Neural cell (in vitro differentiated cells): ENCODE measurements at regions not wholly inside any gene's neighbourhood (a gene's known extent, or its start where the extent isn't known, plus 50 kb on each side); places are given as distances from the start of the nearest gene placed in this dataset.

Source experiments
- H2AFZ ChIP-seq: fragments of 200-600, 300-800 bp; sonication (generic), shearing (Covaris generic); 2 replicates; pipeline ENCODE4 v1.6.0; 2014; ENCODE audit warnings: low read depth, mild to moderate bottlenecking, antibody characterized with exemption, low read length, moderate library complexity
- H3F3A ChIP-seq: fragments of 200-600 bp; shearing (Covaris generic); 2 replicates; pipeline ENCODE4 v1.6.1; 2016; ENCODE audit warnings: mild to moderate bottlenecking, moderate library complexity, mixed read lengths, antibody characterized with exemption, low read length; ENCODE audit not compliant: insufficient read depth, poor library complexity, severe bottlenecking
- H3K27ac ChIP-seq: fragments of 200-600, 300-800 bp; sonication (generic), shearing (Covaris generic); 2 replicates; pipeline ENCODE4 v1.5.1; 2014; ENCODE audit warnings: mild to moderate bottlenecking, low read length, moderate library complexity
- H3K27me3 ChIP-seq: fragments of 300-800, 200-600 bp; sonication (generic), shearing (Covaris generic); 2 replicates; pipeline ENCODE4 v1.6.0; 2014; ENCODE audit warnings: mild to moderate bottlenecking, low read depth, low read length, moderate library complexity; ENCODE audit not compliant: insufficient read depth
- H3K36me3 ChIP-seq: fragments of 300-800, 200-600 bp; sonication (generic), shearing (Covaris generic); 2 replicates; pipeline ENCODE4 v1.5.1; 2014; ENCODE audit warnings: mild to moderate bottlenecking, antibody characterized with exemption, low read length, moderate library complexity; ENCODE audit not compliant: insufficient read depth
- H3K4me2 ChIP-seq: fragments of 300-800, 200-600 bp; sonication (generic), shearing (Covaris generic); 2 replicates; pipeline ENCODE4 v1.6.0; 2014; ENCODE audit warnings: mild to moderate bottlenecking, low read length
- H3K4me3 ChIP-seq: fragments of 300-800, 200-600 bp; sonication (generic), shearing (Covaris generic); 2 replicates; pipeline ENCODE4 v1.5.1; 2014; ENCODE audit warnings: mild to moderate bottlenecking, low read length, moderate library complexity
- H3K79me2 ChIP-seq: fragments of 200-600 bp; shearing (Covaris generic); replicated peaks from 2 replicates; pipeline ENCODE4 v1.6.0; 2014; ENCODE audit warnings: mild to moderate bottlenecking, low read length, moderate library complexity; ENCODE audit not compliant: insufficient read depth
- H3K9ac ChIP-seq: fragments of 300-800, 200-600 bp; sonication (generic), shearing (Covaris generic); 2 replicates; pipeline ENCODE4 v1.6.1; 2016; ENCODE audit warnings: mild to moderate bottlenecking, low read length, mixed read lengths
- H3K9me2 ChIP-seq: fragments of 200-600 bp; shearing (Covaris generic); 2 replicates; pipeline ENCODE4 v1.6.1; 2016; ENCODE audit warnings: mild to moderate bottlenecking, low read length, mixed read lengths; ENCODE audit not compliant: insufficient read depth
- H3K9me3 ChIP-seq: fragments of 200-600, 300-800 bp; sonication (generic), shearing (Covaris generic); 2 replicates; pipeline ENCODE4 v1.6.1; 2016; ENCODE audit warnings: mild to moderate bottlenecking, mixed run types, low read length, moderate library complexity, mixed read lengths
- H4K20me1 ChIP-seq: fragments of 200-600 bp; shearing (Covaris generic); 2 replicates; pipeline ENCODE4 v1.6.1; 2016; ENCODE audit warnings: mild to moderate bottlenecking, mixed run types; ENCODE audit not compliant: insufficient read depth
- CTCF ChIP-seq: fragments of 450-650 bp; IDR thresholded peaks from 2 replicates; pipeline ENCODE4 v1.5.1; 2014; ENCODE audit warnings: antibody characterized with exemption, mild to moderate bottlenecking, moderate library complexity; ENCODE audit not compliant: poor library complexity, severe bottlenecking
- EP300 ChIP-seq: fragments of 450-650 bp; conservative IDR thresholded peaks from 2 replicates; pipeline ENCODE4 v1.6.1; 2014; ENCODE audit warnings: antibody characterized with exemption, mild to moderate bottlenecking, moderate library complexity; ENCODE audit not compliant: poor library complexity, severe bottlenecking
- EZH2 ChIP-seq: fragments of 200-600, 300-800 bp; shearing (Covaris generic), sonication (generic); IDR thresholded peaks from 2 replicates; pipeline ENCODE4 v1.6.1; 2014; ENCODE audit warnings: antibody characterized with exemption, low read length, borderline replicate concordance, mild to moderate bottlenecking; ENCODE audit not compliant: insufficient read depth, poor library complexity, severe bottlenecking
- MXI1 ChIP-seq: fragments of 450-650 bp; conservative IDR thresholded peaks from 2 replicates; pipeline ENCODE4 v1.6.1; 2014; ENCODE audit warnings: antibody characterized with exemption, mild to moderate bottlenecking; ENCODE audit not compliant: poor library complexity, severe bottlenecking
- POLR2AphosphoS5 ChIP-seq: IDR thresholded peaks from 2 replicates; pipeline ENCODE4 v1.6.1; 2012
- RAD21 ChIP-seq: fragments of 450-650 bp; conservative IDR thresholded peaks from 2 replicates; pipeline ENCODE4 v1.6.1; 2014; ENCODE audit warnings: antibody characterized with exemption, mild to moderate bottlenecking, moderate library complexity
- REST ChIP-seq: IDR thresholded peaks from 2 replicates; pipeline ENCODE4 v1.6.1; 2012; ENCODE audit warnings: borderline replicate concordance
- SMC3 ChIP-seq: fragments of 450-650 bp; conservative IDR thresholded peaks from 2 replicates; pipeline ENCODE4 v1.6.1; 2014; ENCODE audit warnings: antibody characterized with exemption, mild to moderate bottlenecking, moderate library complexity; ENCODE audit not compliant: poor library complexity
- TAF1 ChIP-seq: IDR thresholded peaks from 2 replicates; pipeline ENCODE4 v1.6.1; 2012; ENCODE audit warnings: low read depth

GRCh38 chr4:92163348-92163747 is 140.4 kb upstream of the GRID2 start:
- Histone ChIP-seq H3K27me3 (no peaks in the 10 kb centered on the region), H3K4me2 (no peak overlapping the region)

GRCh38 chr4:92170340-92170739 is 133.4 kb upstream of the GRID2 start:
- Histone ChIP-seq H3K36me3 (no peaks in the 10 kb centered on the region), H3K9me2 (no peaks in the 10 kb centered on the region), H3K27me3 (no peaks in the 10 kb centered on the region), H3K4me3 (no peak overlapping the region), H3K79me2 (no peaks in the 10 kb centered on the region), H3K9ac (no peak overlapping the region), H3K27ac (no peak overlapping the region), H3K4me2 (no peak overlapping the region), H3K9me3 (no peaks in the 10 kb centered on the region), H4K20me1 (no peaks in the 10 kb centered on the region), H2AFZ (no peak overlapping the region), H3F3A (no peaks in the 10 kb centered on the region)
- no peak for TF ChIP-seq MXI1
- no peak for TF ChIP-seq TAF1
- TF ChIP-seq EZH2: no peak
- no peak for TF ChIP-seq RAD21
- no peak for TF ChIP-seq POLR2AphosphoS5
- TF ChIP-seq SMC3: no peak
- TF ChIP-seq EP300: no peak
- TF ChIP-seq CTCF: no peak

More at GRCh38 chr4:92163348-92163747, 140.4 kb upstream of the GRID2 start:
- H3K4me3 ChIP-seq: no peak overlapping the region
- no peaks in the 10 kb centered on the region for H3K36me3 ChIP-seq
- no peak overlapping the region for H3K27ac ChIP-seq
- H3K9me3 ChIP-seq: no peaks in the 10 kb centered on the region
- H3F3A ChIP-seq: no peaks in the 10 kb centered on the region
- no peak overlapping the region for H3K9ac ChIP-seq
- TF ChIP-seq REST (no peak), SMC3 (no peak), CTCF (no peak), EZH2 (no peak), EP300 (no peak), POLR2AphosphoS5 (no peak), RAD21 (no peak), TAF1 (no peak), MXI1 (no peak)
- no peaks in the 10 kb centered on the region for H3K9me2 ChIP-seq
- no peaks in the 10 kb centered on the region for H4K20me1 ChIP-seq
- H2AFZ ChIP-seq: no peak overlapping the region
- no peaks in the 10 kb centered on the region for H3K79me2 ChIP-seq
